Suprapubic skin (tissue), 4 donors: ENCODE measurements at regions not wholly inside any gene's neighbourhood (a gene's known extent, or its start where the extent isn't known, plus 50 kb on each side); places are given as distances from the start of the nearest gene placed in this dataset.

Experiments
- CTCF ChIP-seq, 2 donors: fragments of 200-600 bp in 1 of 2; fragments of 450-650 bp in 1 of 2; sonication (generic) in 1 of 2; IDR thresholded peaks; one replicate each; pipeline ENCODE4 v1.5.1; 2016 to 2019; ENCODE audit warnings: antibody characterized with exemption in 2 of 2, mild to moderate bottlenecking in 1 of 2, moderate library complexity in 1 of 2
- EP300 ChIP-seq: sonication (generic); formaldehyde crosslinking; IDR thresholded peaks from one replicate; pipeline ENCODE4 v1.6.1; 2017; ENCODE audit warnings: antibody characterized with exemption
- POLR2A ChIP-seq, 2 donors: fragments of 450-650 bp; IDR thresholded peaks; one replicate each; pipeline ENCODE4 v1.6.1; 2017; ENCODE audit warnings: antibody characterized with exemption in 2 of 2, mild to moderate bottlenecking in 2 of 2, moderate library complexity in 2 of 2
- POLR2AphosphoS5 ChIP-seq, 3 donors: sonication (generic); formaldehyde crosslinking; IDR thresholded peaks; one replicate each; pipeline ENCODE4 v1.6.1; 2017; ENCODE audit warnings: antibody characterized with exemption in 3 of 3

GRCh38 chr10:108052981-108053380 is 888.5 kb upstream of the SORCS1 start:
- TF ChIP-seq CTCF (IDR thresholded peaks at IDR 0.05) (no peak), EP300 (no peak), POLR2A (IDR thresholded peaks at IDR 0.05) (no peak), POLR2AphosphoS5 (IDR thresholded peaks at IDR 0.05) (no peak)
